Inflammatory macrophage treated with lipopolysaccharide for 4 hours (primary cell): ENCODE measurements at regions not wholly inside any gene's neighbourhood (a gene's known extent, or its start where the extent isn't known, plus 50 kb on each side); places are given as distances from the start of the nearest gene placed in this dataset.
"Not testable (repeated sequence)": the region's sequence is repeated elsewhere in the genome, so short reads cannot be mapped to it uniquely, and the experiment has no call there.

ENCODE experiments used
- DNase-seq: peaks from one replicate; pipeline ENCODE4 v3.0.0-alpha.2; 2020

DNA sequence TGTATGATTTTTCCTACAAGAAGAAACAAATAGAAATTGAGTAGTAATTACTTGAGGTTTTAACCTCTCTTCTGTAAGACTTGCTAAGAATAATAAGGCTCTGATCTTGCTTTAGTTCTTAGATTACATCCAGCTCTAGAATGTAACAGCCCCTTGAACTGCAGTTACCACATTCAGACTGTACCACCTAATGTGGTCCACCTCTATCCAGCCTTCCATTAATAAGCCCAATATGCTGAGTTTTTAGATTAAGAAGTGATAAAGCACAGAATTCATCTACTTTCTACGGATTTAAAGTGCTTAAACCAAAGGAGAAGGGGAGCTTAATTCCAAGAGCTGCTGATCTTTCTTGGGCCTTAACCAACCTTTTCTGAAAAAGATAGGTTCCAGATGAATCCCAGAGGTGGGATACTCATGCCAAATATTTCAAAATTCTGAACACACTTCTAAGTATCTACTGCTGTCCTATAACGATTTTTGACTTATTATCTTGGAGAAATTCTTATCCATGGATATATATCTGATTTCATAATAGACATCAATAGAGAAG lies 131.5 kb downstream of the ZNF608 start:
- DNase-seq: no peak

DNA sequence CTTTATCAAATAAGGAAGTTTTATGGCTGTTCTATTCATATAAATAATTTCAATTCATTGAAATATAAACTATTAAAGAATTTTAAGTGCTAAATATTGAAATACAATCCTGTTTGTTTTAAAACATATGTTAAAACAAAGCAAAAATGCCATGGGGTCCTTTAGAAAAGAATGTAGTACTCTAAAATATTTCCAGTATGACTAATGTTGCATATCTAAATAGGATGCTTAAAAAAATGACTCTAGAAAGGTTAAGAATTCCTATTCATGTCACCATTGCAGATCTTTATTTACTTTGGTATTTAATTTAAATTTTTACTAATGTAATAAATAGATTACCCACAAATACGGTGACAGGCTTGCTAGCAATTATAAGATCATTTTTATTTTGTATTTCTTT lies 132.3 kb downstream of the ZNF608 start:
- no peak for DNase-seq

DNA sequence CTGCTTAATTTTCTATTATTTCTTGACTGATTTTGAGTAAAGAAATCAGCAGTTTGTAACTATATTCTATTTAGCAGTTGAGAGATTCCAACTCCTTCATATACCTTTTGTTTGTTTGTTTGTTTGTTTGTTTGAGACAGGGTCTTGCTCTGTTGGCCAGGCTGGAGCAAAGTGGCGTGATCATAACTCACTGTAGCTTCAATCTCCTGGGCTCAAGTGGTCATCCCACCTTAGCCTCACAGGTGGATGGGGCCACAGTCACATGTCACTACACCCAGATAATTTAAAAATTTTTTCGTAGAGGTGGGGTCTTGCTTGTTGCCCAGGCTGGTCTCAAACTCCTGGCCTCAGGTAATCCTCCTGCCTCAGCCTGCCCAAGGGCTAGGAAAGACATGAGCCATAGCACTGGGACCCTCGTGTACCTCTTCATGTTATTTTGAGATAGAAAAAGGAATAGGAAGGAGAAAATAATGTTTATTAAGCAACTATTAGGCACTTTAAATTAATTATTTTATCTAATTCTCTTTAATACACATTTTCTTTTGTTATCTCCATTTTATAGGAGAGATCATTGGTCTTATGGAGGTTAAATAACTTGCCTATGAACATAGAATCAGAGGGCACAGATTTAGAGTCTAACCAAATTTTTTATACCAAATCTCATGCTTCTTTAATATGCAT lies 133.0 kb downstream of the ZNF608 start:
- no peak for DNase-seq

DNA sequence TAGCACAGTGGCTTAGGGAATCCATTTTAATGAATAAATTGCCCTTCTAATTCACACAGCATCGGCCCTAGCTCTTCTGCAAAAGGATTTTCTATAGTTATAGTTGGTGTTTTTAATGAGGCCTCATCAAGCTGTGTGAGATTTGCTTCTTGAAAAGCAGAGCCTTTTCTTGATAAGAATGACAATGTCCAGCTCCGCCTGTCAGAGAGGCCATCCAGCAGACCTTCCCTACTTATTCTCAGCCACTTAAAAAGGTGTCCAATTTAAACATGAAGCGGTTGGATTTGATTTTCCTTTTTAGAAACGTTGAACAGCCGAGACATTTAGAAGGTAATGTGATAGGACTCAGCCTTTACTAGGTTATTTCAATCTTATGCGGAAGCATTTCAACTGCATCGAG lies 134.4 kb downstream of the ZNF608 start:
- DNase-seq: no peak

DNA sequence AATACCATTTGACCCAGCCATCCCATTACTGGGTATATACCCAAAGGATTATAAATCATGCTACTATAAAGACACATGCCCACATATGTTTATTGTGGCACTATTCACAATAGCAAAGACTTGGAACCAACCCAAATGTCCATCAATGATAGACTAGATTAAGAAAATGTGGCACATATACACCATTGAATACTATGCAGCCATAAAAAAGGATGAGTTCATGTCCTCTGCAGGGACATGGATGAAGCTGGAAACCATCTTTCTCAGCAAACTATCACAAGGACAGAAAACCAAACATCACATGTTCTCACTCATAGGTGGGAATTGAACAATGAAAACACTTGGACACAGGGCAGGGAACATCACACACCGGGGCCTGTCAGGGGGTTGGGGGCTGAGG lies 135.2 kb downstream of the ZNF608 start:
- DNase-seq: not testable (repeated sequence)

DNA sequence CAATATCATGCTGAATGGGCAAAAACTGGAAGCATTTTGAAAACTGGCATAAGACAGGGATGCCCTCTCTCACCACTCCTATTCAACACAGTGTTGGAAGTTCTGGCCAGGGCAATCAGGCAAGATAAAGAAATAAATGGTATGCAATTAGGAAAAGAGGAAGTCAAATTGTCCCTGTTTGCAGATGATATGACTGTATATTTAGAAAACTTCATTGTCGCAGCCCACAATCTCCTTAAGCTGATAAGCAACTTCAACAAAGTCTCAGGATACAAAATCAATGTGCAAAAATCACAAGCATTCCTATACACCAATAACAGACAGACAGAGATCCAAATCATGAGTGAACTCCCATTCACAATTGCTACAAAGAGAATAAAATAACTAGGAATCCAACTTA lies 136.8 kb downstream of the ZNF608 start:
- DNase-seq: not testable (repeated sequence)

DNA sequence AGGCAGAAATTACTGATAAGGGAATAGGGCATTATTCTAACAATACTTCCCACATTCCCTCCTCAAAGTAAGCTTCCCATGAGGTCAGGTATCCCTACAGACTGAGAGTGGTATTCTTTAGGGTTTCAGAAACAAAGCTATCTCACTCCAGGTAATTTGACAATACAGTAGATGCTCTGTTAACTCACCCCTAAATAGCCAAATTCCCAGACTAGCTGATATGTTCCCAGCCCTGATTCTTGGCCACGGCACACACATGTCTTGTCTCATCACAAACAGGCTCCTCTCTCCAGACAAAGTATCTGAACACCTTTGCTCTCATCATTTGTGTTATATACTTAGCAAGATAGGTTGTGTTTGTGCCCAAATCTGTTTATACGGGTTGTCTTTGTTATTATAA lies 139.9 kb downstream of the ZNF608 start:
- DNase-seq: no peak

DNA sequence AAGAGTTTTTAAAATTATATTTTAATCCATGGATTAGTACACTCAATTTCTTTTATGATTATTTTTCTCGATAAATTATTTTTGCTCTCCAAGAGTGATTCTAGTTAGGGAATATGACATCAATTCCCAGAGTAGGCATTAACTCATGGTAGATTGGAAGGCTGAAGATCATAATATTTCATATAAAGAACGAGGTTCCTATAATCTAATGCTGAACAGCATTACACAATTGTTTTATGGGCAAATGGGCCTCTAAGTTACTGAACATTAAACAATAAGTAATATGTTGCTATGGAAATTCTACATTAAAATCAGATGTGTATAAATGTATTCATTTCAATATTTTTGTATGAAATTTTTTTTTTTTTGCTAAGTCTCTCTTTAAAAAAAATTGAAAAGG lies 140.3 kb downstream of the ZNF608 start:
- DNase-seq: no peak

DNA sequence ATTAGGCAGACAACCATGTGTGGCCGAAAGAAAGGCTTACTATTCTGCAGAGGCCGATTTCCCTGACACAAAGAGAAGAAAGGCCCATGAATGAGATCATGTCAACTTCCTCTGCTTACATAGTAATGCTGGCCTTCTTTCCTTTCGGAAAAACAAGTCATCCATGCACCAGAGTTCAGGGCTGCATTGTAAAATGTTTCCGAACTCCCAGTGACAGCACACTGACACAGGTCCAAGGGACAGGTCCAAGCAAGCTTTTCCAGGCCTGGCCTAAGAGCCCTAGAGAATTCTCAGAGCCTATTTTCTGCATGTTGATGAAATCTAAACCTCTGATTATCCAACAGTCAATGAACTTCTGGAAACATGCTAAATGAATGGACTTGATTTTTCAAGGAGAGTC lies 140.9 kb downstream of the ZNF608 start:
- no peak for DNase-seq

DNA sequence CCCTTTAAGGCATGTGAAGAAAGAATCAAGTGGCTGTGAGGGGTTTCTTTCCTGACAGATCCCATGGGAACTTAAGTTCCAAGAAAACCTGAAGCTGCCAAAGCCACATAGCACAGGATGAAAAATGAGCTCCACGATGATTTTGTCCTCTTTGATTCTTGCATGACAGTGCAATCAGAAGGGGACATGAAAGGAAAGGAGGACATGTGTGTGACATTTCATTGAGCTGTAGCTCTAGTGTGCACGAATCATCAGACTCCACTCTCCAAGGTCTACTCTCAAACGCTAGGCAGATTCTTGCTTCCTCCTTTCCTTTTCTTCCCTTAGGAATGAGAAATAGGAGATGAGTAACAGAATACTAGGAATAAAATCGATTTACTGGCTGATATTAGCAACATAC lies 142.0 kb downstream of the ZNF608 start:
- DNase-seq: no peak

DNA sequence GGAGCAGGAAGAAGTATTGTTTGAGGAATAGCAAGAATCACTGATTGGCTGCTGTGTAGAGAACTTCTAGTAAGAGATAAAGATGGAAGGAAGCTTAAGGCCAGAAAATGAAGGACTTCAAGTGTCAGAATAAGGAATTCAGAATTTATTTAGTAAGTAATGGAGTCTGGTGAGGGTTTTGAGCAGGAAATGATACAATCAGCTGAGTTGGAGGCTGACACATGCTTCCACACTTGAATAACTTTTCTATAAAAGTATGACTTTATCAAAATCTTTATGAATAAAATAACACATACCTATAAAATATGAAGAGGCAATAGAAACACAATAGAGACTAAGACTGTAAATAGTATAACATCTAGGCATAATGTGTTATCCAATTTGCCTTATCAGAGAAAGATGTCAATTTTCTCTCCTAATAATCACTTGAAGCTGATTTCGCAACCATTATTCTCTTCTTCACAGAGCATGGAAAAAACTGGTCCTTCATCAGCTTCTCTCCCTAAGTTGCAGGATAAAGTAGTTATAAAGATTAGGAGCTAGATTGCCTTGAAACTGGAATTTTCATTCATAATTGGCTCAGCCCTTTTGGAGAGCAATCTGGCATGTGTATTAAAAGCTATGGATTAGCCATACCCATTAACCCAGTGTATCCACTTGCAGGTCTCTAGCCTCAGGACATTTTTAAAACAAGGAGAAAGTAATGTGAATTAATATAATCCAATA lies 143.4 kb downstream of the ZNF608 start:
- DNase-seq: no peak

DNA sequence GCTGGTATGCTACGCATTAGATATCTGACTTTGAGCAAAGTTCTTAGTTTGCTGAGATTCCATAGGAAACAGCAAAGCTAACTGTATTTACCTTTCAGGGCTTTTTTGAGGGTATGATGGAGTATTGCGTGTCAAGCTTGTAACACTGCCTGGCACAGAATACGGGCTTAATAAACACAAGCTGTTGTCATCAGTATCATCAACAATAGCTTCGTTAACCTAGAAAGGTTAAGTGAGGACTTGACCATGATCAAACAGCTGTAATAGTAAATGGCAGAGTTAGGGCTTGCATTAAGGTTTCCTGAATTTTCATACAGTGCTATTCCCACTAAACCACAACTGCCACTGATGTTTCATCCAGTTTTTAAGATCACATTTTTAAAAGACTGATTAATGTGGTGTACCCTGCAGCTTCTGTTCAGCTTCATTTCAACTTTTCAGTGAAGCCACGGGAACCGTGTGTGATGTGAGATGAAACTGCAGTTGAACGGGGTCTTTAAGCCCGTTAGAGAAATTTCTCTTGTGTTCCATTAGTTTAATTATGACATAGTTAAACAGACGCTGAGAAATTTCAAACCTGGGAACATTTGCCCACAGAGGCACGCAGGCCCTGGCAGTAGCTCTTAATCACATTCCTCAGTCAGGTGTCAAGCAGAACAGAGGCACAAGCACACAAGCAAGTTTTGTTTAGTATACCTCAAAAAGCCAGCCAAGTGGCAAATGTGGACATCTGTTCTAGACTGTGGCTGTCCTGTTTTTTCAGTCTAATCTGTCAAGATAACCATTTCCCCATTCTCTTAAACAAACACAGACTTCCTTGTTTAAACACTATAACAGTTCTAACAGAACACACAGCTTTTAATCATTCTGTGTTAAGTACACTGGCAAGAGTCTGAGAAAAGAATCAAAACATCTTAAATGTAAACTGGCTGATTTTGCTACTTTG lies 147.1 kb downstream of the ZNF608 start:
- DNase-seq: no peak

DNA sequence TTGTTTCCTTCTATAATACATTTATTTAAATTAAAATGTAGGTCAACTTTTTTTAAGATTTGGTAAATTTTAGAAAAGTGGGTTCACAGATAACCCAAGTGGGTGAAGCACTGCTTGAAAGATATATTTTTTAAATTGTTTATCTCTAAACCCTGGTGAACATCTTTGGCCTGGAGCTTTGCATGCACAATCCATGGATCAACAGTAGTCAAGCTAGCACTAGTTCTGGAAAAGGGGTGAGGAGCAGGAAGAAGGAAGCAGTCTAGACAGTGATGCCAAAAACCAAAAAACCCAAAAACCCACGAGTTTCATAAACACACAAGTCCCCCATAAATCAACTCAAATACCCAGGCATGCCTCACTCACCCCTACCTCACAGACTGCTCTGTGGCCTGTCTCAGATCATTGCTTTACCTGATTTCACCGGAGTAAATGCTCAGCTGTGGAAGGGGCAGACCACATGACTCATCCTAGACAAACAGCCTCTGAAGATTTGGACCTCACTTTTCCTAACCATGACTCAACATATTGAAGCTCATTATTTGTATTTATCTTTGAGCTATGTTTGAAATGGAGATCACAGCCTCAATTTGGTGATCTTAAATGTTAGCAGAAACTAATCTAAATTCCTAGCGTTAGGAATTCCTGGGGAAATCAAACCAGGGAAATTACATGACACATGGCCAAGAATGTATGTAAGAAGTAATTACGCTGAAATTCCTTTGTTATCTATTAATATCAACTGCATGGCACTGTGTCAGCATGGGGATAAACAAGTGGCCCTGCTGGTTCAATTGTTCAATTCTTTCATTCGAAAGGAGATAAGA lies 149.6 kb downstream of the ZNF608 start:
- DNase-seq: no peak

DNA sequence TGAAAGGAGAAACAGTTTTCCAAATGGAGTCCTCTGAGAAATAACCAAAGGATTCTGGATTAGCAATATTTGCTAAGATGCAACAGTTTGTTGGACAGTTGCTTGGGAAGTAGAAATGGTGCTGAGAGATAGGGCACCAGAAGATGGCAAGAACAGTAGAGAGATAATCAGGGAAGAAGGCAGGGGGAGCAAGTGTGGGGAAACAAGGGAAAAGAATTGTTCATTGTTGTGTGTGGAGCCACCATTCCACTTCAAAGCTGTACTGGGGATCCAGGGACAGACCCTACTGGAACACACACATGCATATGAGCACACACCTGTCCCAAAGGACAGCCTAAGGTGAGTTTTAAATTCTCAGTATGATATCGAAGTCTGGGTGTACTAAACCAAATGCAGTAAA lies 152.5 kb downstream of the ZNF608 start:
- no peak for DNase-seq

DNA sequence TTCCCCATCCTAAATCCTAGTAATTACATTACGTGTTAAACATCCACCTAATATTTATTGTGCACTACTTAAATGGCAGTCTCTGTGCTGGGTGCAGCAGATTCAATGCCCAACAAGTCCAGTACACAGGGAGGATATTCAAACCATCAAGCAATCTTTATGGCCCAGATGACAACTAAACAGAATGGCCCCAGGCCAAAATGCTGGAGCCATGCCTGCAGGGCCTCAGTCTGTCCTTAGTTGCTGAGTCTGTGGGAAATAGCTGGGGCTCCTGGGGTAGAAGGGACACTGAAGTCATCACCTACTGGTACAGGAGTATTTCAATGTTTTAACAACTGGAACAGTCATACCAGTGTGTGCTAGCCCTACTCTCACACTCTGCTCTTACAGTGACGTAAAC lies 153.5 kb downstream of the ZNF608 start:
- no peak for DNase-seq

DNA sequence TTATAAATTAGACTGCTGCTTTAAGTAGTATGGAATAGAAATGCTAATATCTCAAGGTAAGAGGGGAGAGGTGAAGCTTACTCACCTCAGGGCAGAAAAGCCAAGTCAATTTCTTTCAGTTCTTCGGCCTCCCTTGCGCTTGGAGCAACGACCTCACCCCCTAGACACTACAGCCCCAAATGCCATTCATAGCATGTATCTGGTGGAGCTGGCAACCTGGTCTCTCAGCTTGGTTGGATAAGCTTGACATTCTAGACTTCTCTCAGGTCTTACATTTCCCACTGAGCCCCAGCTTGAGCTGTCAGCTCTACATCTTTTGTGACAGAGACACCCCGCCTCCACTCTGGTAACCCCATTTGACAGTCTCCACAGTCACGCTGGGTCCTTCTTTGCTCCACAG lies 154.9 kb downstream of the ZNF608 start:
- no peak for DNase-seq

DNA sequence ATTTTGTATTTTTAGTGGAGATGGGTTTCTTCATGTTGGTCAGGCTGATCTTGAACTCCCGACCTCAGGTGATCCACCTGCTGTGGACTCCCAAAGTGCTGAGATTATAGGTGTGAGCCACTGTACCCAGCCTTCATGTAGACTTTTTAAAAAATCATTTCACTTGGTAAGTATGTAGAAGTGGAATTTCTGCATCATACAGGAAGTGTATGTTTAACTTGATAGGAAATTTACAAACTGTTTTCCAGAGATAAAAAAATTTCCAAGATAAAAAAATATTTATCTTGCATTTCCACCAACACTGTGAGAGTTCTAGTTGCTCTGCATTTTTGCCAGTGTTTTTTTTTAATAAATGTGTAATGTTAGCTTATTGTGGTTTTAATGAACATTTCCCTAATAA lies 155.8 kb downstream of the ZNF608 start:
- DNase-seq: no peak

DNA sequence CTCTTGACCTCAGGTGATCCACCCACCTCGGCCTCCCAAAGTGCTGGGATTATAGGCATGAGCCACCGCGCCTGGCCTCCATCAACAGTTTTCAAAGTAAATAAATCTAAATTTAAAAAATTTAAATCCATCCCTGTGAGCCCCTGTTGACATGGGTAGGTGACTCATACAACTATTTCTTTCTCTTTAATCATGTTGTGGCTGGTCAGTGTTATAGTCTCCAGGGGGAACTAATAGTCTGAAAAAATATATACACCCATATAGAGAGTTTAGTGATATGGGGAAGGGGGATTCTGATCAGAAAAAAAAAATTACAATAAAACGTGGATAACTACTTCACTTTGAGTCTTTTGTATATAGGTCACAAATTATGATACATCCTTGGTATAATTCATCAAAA lies 159.2 kb downstream of the ZNF608 start:
- DNase-seq: no peak

DNA sequence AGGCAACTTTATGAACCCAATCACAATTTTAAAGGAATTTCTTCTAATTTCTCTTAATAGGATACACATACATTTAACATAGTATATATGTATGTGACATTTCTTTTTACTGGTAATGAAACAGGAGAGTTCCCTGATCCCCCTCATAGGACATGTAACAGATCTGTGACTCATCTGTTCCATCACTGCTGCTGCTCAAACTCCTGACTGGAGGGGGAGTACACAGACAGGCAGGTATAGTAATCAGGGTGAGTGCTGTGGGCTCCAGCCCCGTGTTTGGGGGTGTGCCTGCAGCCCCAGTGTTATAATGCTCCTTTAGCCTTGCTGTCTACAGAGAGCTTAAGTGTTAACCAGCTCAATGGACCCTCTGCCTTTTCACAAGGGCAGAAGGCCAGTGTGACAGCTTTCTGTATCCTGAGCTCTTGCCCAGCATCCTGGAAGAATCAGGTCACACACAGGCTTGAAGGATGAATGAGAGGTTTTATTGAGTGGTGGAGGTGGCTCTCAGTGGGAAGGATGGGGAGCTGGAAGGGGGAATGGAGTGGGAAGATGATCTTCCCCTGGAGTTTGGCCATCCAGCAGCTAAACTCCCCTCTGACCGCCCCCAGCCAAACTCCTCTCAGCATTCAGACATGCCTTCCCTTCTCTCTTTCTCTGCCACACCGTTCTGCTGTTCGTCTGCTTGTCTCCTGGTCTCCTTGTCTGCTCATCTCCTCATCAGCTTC lies 161.3 kb downstream of the ZNF608 start:
- no peak for DNase-seq

DNA sequence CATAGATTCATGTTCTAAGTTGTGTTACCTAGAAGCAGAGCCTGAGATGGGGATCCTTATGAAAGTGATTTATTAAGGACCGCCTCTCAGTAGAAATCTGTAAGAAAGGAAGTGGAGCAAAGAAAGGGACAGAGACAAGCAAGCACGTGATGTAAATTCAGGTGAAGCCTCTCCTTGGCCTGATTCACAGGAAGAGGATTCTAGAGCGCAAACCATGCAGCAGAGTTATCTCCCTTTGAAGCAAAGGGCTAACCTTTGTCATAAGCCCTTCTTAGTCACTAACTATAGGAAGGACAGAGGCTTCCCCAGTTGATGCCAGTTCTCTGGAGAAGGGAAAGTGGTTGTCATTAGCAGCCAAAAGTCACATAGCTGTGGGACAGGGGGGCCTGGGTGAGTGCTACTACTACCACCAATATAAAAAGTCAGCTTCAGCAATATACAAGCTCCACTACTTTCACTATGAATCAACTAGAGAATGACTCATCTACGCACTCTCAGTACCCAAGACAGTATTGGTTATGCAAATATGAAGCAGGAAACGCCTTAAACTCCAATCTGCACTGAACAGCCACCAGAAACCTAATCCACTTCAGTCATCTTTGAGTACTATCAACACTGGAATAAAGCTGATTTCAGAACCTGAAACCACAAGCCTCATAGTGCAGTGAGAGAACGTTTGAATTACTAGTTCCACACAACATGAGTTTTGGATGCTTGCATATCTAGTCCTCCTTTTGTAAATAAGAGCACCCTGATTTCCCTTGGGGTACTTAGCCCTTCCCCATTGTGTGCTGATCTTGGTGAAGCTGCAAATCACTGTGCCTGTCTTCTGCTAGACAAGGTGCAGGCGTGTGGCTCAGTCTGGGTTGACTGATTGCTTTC lies 162.7 kb downstream of the ZNF608 start:
- DNase-seq: peak; percentile 72

DNA sequence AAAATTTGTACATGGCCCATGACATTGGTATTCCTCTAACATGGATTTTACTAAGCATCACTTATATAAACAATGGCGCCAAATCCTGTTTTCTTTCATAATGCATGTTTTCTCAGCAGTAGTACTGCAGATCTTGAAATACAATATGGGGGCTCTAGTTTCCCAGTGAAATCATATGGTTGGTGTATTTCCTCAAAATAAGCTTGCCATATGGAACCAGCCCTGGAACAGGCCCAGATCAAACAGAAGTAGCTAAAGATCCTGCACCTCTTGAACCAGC lies 163.9 kb downstream of the ZNF608 start:
- DNase-seq: no peak
